ENCODE measurements at regions not wholly inside any gene's neighbourhood (a gene's known extent, or its start where the extent isn't known, plus 50 kb on each side); places are given as distances from the start of the nearest gene placed in this dataset.

DNA sequence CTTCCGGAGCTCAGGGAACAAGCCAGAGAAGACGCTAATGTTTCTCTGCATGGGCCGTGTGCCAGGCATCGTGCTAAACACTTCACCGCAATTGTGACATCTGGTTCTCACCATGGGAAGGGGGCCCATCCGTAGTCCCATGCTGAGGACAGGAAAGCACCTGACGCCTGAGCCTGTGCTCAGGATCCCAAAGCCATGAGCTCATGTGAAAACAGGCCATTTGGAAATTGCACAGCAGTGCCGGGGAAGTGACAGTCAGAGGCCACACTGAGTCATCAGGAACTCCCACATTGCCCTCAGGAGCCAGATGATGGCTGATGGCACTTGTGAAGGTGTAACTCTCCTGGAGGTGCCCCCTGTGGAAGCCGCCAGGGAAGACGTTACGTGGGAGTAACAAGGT, 141.0 kb downstream of the INHBB start:
- POLR2A ChIA-PET = interaction anchor here (0.8 to 3.5 kb wide), 4 partner anchors 12 to 65 kb away, joined by 3 to 28 read pairs (median 4); no protein-coding TSS in a partner anchor
- no peak for FAIRE-seq
- TF ChIP-seq ZNF343 (CRISPR knock-in tag; IDR thresholded peaks at IDR 0.05) (no peak), ZBTB7A (CRISPR knock-in tag; IDR thresholded peaks at IDR 0.05) (0 out of 2 replicates have a peak, but pooled peaks have one; percentile 25), RARA (CRISPR knock-in tag; IDR thresholded peaks at IDR 0.05) (peak; percentile 36; the same call in 1 of the 2 replicates), GABPB1 (CRISPR knock-in tag; IDR thresholded peaks at IDR 0.05) (no peak), SAP130 (CRISPR knock-in tag; IDR thresholded peaks at IDR 0.05; ENCODE audit: low read depth) (peak; percentile 59), JUND (CRISPR knock-in tag; IDR thresholded peaks at IDR 0.05) (no peak), FOSL2 (CRISPR knock-in tag; IDR thresholded peaks at IDR 0.05) (peak; percentile 91), CEBPB (IDR thresholded peaks at IDR 0.05; ENCODE audit: borderline replicate concordance, low read depth, low read length) (peak; percentile 36; the same call in 1 of the 2 replicates), CREM (IDR thresholded peaks at IDR 0.05) (no peak), CREM (CRISPR knock-in tag; IDR thresholded peaks at IDR 0.05) (no peak), ZNF792 (CRISPR knock-in tag; IDR thresholded peaks at IDR 0.05) (0 out of 2 replicates have a peak, but pooled peaks have one; percentile 57), ZNF235 (CRISPR knock-in tag; IDR thresholded peaks at IDR 0.05; ENCODE audit: borderline replicate concordance) (no peak), ZNF24 (IDR thresholded peaks at IDR 0.05) (no peak), ARID2 (CRISPR knock-in tag; IDR thresholded peaks at IDR 0.05; ENCODE audit: borderline replicate concordance) (0 out of 2 replicates have a peak, but pooled peaks have one; percentile 38), ZBTB42 (CRISPR knock-in tag; IDR thresholded peaks at IDR 0.05) (no peak)
- TF ChIP-seq, protein P1, sequence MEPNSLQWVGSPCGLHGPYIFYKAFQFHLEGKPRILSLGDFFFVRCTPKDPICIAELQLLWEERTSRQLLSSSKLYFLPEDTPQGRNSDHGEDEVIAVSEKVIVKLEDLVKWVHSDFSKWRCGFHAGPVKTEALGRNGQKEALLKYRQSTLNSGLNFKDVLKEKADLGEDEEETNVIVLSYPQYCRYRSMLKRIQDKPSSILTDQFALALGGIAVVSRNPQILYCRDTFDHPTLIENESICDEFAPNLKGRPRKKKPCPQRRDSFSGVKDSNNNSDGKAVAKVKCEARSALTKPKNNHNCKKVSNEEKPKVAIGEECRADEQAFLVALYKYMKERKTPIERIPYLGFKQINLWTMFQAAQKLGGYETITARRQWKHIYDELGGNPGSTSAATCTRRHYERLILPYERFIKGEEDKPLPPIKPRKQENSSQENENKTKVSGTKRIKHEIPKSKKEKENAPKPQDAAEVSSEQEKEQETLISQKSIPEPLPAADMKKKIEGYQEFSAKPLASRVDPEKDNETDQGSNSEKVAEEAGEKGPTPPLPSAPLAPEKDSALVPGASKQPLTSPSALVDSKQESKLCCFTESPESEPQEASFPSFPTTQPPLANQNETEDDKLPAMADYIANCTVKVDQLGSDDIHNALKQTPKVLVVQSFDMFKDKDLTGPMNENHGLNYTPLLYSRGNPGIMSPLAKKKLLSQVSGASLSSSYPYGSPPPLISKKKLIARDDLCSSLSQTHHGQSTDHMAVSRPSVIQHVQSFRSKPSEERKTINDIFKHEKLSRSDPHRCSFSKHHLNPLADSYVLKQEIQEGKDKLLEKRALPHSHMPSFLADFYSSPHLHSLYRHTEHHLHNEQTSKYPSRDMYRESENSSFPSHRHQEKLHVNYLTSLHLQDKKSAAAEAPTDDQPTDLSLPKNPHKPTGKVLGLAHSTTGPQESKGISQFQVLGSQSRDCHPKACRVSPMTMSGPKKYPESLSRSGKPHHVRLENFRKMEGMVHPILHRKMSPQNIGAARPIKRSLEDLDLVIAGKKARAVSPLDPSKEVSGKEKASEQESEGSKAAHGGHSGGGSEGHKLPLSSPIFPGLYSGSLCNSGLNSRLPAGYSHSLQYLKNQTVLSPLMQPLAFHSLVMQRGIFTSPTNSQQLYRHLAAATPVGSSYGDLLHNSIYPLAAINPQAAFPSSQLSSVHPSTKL (CRISPR knock-in tag; IDR thresholded peaks at IDR 0.05) = peak; percentile 45; the same call in 1 of the 2 replicates
- TF ChIP-seq, protein P2, sequence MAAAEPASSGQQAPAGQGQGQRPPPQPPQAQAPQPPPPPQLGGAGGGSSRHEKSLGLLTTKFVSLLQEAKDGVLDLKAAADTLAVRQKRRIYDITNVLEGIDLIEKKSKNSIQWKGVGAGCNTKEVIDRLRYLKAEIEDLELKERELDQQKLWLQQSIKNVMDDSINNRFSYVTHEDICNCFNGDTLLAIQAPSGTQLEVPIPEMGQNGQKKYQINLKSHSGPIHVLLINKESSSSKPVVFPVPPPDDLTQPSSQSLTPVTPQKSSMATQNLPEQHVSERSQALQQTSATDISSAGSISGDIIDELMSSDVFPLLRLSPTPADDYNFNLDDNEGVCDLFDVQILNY (CRISPR knock-in tag; conservative IDR thresholded peaks at IDR 0.05) = no peak
- TF ChIP-seq, protein P3, sequence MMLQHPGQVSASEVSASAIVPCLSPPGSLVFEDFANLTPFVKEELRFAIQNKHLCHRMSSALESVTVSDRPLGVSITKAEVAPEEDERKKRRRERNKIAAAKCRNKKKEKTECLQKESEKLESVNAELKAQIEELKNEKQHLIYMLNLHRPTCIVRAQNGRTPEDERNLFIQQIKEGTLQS (CRISPR knock-in tag; IDR thresholded peaks at IDR 0.05) = peak; percentile 62; the same call in 1 of the 2 replicates
- TF ChIP-seq, protein P4, sequence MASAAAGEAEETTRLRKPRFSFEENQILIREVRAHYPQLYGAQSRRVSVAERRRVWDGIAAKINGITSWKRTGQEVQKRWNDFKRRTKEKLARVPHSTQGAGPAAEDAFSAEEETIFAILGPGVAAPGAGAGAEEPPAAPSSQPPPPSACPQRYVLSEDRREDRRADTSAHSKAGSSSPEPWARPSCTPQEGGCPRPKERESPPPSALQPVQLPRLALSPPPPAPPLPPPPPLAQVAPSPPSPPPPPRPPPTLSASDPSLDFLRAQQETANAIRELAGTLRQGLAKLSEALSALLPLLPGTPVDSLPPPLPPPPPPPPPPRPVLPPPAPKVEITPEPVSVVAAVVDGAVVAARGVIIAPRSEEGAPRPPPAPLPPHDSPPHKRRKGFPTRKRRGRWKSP (CRISPR knock-in tag; IDR thresholded peaks at IDR 0.05) = no peak

More for the DNA sequence above, 141.0 kb downstream of the INHBB start:
- ATAC-seq (peak; percentile 63), DNase-seq (ENCODE audit: low spot score) (peak; percentile 80)
- Histone ChIP-seq H3K9ac (ENCODE audit: insufficient read depth, low read depth, low read length) (no peak overlapping the region), H3K4me3 (replicated peaks in 1 of 3; ENCODE audit: insufficient read depth in 1 of 3, low read depth in 2 of 3, low read length in 3 of 3) (no peak overlapping the region), H3K36me3 (replicated peaks in 1 of 2; ENCODE audit: control insufficient read depth in 1 of 2, insufficient read depth in 2 of 2, low read length in 2 of 2) (no peaks in the 10 kb centered on the region), H3K79me2 (ENCODE audit: insufficient read depth, low read length) (no peaks in the 10 kb centered on the region), H3K9me3 (ENCODE audit: low read length) (no peaks in the 10 kb centered on the region), H4K20me1 (ENCODE audit: insufficient read depth, low read length) (no peaks in the 10 kb centered on the region), H3K4me2 (ENCODE audit: low read depth, low read length) (no peak overlapping the region), H3K27me3 (ENCODE audit: control insufficient read depth in 1 of 2, insufficient read depth in 2 of 2, low read length in 2 of 2) (peaks cover 0 to 5% of the 10 kb centered on the region in 2 experiments; a peak in 2 of 5 replicates), H3K4me1 (ENCODE audit: insufficient read depth, low read length) (peaks cover 40% of the 10 kb centered on the region), H2AFZ (ENCODE audit: low read length) (no peak overlapping the region), H3K27ac (ENCODE audit: extremely low read length, insufficient read depth, low read length) (no peak overlapping the region)
- WGBS (ENCODE audit: low lambda C conversion rate) = 46% methylated on average over 10 of the region's 11 CpGs
- no TSS peak for BruUV-seq (replicated peaks)
- in situ Hi-C loops (cut with HindIII; ENCODE audit: extremely low pct_ligation_motif_present, low pct_unique_long_range_greater_than_20kb) (no loop called here), intact Hi-C loops (cut with micrococcal nuclease; ENCODE audit: unreplicated experiment) (loop anchor here (1.0 kb wide), 1 partner anchor 21 kb away; no protein-coding TSS in a partner anchor)
- CTCF ChIA-PET (ENCODE audit: low intra/inter-chr PET ratio, low total read pairs) = no interaction called here
